ENCODE measurements at regions not wholly inside any gene's neighbourhood (a gene's known extent, or its start where the extent isn't known, plus 50 kb on each side); places are given as distances from the start of the nearest gene placed in this dataset.

DNA sequence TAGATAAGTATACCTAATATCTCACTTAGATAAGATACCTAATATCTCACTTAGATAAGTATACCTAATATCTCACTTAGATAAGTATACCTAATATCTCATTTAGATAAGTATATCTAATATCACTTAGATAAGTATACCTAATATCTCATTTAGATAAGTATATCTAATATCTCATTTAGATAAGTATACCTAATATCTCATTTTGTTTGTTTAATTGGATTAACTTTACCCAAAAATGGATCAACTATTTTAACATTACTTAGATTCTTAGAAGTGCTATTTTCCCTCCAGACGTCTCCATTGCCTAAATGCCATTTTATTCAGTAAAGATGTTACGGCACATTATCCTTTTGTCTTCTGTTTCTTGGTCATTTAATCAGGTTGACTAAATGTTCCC lies 346.4 kb downstream of the CHRM3 start:
- TF ChIP-seq POLR2A (IDR thresholded peaks at IDR 0.05): no peak
- TF ChIP-seq, protein P1, sequence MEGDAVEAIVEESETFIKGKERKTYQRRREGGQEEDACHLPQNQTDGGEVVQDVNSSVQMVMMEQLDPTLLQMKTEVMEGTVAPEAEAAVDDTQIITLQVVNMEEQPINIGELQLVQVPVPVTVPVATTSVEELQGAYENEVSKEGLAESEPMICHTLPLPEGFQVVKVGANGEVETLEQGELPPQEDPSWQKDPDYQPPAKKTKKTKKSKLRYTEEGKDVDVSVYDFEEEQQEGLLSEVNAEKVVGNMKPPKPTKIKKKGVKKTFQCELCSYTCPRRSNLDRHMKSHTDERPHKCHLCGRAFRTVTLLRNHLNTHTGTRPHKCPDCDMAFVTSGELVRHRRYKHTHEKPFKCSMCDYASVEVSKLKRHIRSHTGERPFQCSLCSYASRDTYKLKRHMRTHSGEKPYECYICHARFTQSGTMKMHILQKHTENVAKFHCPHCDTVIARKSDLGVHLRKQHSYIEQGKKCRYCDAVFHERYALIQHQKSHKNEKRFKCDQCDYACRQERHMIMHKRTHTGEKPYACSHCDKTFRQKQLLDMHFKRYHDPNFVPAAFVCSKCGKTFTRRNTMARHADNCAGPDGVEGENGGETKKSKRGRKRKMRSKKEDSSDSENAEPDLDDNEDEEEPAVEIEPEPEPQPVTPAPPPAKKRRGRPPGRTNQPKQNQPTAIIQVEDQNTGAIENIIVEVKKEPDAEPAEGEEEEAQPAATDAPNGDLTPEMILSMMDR (IDR thresholded peaks at IDR 0.05): no peak
